A204.1 (cell line): ENCODE measurements at regions not wholly inside any gene's neighbourhood (a gene's known extent, or its start where the extent isn't known, plus 50 kb on each side); places are given as distances from the start of the nearest gene placed in this dataset.
"Not testable (repeated sequence)": the region's sequence is repeated elsewhere in the genome, so short reads cannot be mapped to it uniquely, and the experiment has no call there.

Experiments used
- FAIRE-seq: peaks from 2 replicates; lab custom pipeline; 2012; peaks lifted over from hg19 to GRCh38; lab: Jason Lieb, UNC

- FAIRE-seq, result no peak
These were observed 1436.4 kb downstream of the SUCLG1 start for GRCh38 chr2:83022631-83023210.

DNA sequence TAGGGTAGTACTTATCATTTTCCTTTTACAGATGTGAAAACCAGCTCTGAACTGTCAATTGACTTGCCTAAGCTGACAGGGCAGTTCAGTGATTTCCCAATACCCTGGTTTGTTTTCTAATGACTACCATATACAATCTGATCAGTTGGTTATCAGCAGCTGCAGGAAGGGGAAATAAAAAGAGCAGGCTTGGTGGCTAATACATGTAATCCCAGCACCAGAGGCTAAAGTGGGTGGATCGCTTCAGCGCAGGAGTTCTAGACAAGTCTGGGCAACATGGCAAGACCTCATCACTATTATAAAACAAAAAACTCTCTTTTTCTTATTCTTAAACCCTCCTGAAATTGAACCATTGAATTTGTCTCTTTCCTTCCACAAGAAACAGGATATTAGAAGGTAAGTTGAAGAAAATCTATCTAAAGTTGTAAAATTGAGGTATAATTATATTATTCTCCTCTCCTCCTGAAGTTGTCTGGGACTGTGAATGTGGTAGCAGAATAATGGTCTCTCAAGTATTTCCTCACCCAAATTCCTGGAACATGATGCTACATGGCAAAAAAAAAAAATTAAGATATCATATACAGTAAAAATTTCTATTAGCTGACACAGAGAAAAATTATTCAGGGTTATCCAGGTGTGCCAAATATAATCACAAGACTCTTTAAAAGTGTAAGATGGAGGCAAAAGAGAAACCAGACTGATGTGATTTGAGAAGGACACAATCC lies 1441.6 kb downstream of the SUCLG1 start:
- no peak for FAIRE-seq

- no peak for FAIRE-seq
These were observed 1442.6 kb downstream of the SUCLG1 start for GRCh38 chr2:83016343-83017110.

- FAIRE-seq, result no peak
These were observed 1443.2 kb downstream of the SUCLG1 start for GRCh38 chr2:83015900-83016299.

GRCh38 chr2:83015035-83015715 lies 1443.9 kb downstream of the SUCLG1 start:
- no peak for FAIRE-seq

DNA sequence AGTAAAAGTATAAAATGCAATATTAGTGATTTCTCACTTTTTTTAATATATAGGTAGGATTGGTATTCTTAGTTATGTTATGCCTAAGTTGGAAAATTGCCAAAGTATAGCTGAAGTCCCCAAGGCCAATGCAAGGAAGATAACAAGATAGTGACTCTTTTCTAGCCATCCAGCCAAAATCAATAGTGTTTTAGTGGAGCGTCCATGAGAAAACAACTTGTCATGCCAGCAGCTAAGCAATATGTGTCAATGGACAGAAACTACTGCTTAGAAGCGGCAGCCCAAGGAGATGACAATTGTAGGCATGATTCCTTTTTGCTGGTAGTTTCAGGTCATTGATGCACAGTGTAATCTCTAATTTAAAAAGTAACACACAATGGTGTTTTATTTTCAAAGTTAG lies 1444.6 kb downstream of the SUCLG1 start:
- FAIRE-seq, result no peak

DNA sequence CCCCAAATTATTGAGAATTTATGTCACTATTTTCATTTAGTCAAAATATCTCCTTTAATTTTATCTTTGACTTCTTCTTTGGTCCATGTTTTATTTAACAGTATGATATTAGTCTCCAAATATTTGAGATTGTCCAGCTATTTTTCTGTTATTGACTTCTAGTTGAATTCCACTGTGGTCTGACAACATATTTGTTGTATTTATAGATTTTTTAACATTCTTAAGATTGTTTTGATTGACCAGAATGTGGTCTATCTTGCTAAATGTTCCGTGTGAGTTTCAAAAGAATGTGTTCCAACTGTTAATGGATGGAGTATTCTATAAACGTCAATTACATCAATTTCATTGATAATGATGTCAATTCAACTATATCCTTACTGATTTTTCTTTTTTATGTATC lies 1452.1 kb downstream of the SUCLG1 start:
- no peak for FAIRE-seq

- no peak for FAIRE-seq
These were observed 1455.5 kb downstream of the SUCLG1 start for GRCh38 chr2:83003555-83003954.

GRCh38 chr2:83002706-83003105 lies 1456.4 kb downstream of the SUCLG1 start:
- no peak for FAIRE-seq

GRCh38 chr2:82998781-82999180 lies 1460.3 kb downstream of the SUCLG1 start:
- no peak for FAIRE-seq

- no peak for FAIRE-seq
These were observed 1462.9 kb downstream of the SUCLG1 start for GRCh38 chr2:82996217-82996616.

DNA sequence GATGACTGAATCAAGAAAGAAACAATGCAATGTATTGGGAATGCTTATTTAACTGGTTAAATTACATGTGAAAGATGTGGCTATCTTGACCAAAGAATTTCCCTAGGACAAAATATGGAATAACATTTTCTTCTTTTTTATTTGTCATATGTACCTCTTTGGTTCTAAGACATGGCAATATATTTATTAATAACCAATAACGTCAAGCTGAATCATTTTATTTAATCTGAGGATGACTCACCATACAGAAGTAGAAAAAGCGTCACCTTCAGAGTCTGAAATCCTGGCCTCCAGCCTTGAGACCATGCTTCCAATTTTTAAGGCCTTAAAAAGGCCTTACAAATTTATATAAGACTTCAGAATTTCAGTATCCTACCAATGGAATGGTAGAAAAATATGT lies 1464.9 kb downstream of the SUCLG1 start:
- FAIRE-seq, result no peak

DNA sequence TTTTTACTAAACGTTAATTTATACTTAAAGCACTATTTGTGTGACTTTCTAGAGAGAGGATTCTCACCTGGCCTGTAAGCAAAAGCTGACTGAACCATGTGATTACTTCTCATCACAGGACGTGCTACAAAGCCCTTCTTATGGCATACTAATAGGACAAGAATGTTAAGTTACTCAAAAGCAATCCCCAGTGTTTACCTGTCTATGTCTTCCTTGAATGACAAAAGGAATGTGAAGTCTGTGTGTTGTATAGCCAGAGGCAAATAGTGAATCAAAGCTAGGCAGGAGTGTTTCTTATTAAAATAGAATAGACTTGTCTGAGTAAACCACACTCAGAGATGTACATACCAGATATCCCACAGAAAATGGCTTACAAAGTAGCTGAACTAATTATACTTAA lies 1465.5 kb downstream of the SUCLG1 start:
- no peak for FAIRE-seq

GRCh38 chr2:82992968-82993367 lies 1466.1 kb downstream of the SUCLG1 start:
- FAIRE-seq, result no peak

GRCh38 chr2:82987706-82988105 lies 1471.4 kb downstream of the SUCLG1 start:
- FAIRE-seq, result not testable (repeated sequence)

GRCh38 chr2:82986899-82987298 lies 1472.2 kb downstream of the SUCLG1 start:
- FAIRE-seq, result no peak

- FAIRE-seq, result no peak
These were observed 1473.4 kb downstream of the SUCLG1 start for GRCh38 chr2:82985572-82986197.

- no peak for FAIRE-seq
These were observed 1490.7 kb downstream of the SUCLG1 start for GRCh38 chr2:82968358-82968757.

DNA sequence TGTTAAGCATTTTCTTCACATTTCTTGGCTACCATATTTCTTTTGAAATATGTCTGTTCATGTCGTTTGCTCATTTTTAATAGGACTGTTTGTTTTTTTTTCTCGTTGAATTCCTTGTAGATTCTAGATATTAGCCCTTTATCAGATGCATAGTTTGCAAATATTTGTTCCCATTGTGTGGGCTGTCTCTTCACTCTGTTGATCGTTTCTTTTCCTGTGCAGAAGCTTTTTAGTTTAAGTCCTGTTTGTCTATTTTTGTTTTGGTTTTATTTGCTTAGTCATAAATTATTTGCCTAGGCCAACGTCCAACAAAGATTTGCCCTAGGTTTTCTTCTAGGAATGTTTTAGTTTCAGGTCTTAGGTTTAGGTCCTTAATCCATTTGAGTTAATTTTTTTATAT lies 1494.7 kb downstream of the SUCLG1 start:
- FAIRE-seq, result no peak

DNA sequence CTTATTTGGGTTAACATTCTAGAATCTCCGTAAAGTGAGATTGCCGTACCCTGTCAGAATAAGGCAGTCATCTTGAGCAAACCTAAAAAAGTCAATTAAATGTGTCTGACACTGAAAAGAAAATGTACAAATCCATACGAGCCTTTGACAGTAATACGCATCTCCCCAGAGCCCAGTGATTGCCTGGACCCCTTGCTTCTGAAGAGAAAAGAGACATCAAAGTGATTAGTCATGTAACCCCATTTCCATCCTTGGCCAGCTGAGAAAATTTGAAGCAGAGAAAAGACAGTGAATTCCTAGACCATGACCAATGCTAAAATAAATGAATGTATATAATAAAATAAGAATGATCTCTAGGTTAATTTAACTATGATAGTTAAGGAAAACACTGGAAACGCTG lies 1499.4 kb downstream of the SUCLG1 start:
- no peak for FAIRE-seq

GRCh38 chr2:82954868-82955267 lies 1504.2 kb downstream of the SUCLG1 start:
- peak; percentile 19 for FAIRE-seq

GRCh38 chr2:82939211-82939610 lies 1519.9 kb downstream of the SUCLG1 start:
- FAIRE-seq, result no peak
